M059J (cell line): ENCODE measurements at regions not wholly inside any gene's neighbourhood (a gene's known extent, or its start where the extent isn't known, plus 50 kb on each side); places are given as distances from the start of the nearest gene placed in this dataset.

Experiments used
- DNase-seq: peaks from one replicate; pipeline ENCODE4 v3.0.0-alpha.2; 2012; ENCODE audit warnings: low read depth

- DNase-seq: no peak
Observed at GRCh38 chr5:158483281-158483860, 616.3 kb downstream of the EBF1 start.

GRCh38 chr5:158482125-158482524 lies 617.6 kb downstream of the EBF1 start:
- DNase-seq: no peak

- DNase-seq: no peak
Observed at GRCh38 chr5:158478139-158478538, 619.2 kb upstream of the CLINT1 start.

GRCh38 chr5:158477214-158477613 lies 618.3 kb upstream of the CLINT1 start:
- DNase-seq: no peak

GRCh38 chr5:158473016-158473635 lies 614.2 kb upstream of the CLINT1 start:
- DNase-seq: no peak

- no peak for DNase-seq
Observed at GRCh38 chr5:158471535-158471924, 612.6 kb upstream of the CLINT1 start.

GRCh38 chr5:158470764-158471534 lies 612.0 kb upstream of the CLINT1 start:
- DNase-seq: no peak

GRCh38 chr5:158468444-158468843 lies 609.5 kb upstream of the CLINT1 start:
- DNase-seq: no peak

GRCh38 chr5:158466191-158466590 lies 607.2 kb upstream of the CLINT1 start:
- DNase-seq: no peak

GRCh38 chr5:158465086-158465972 lies 606.4 kb upstream of the CLINT1 start:
- no peak for DNase-seq

- no peak for DNase-seq
Observed at GRCh38 chr5:158464383-158464782, 605.4 kb upstream of the CLINT1 start.

- no peak for DNase-seq
Observed at GRCh38 chr5:158463938-158464337, 605.0 kb upstream of the CLINT1 start.

GRCh38 chr5:158463188-158463587 lies 604.2 kb upstream of the CLINT1 start:
- DNase-seq: no peak

GRCh38 chr5:158462349-158463114 lies 603.6 kb upstream of the CLINT1 start:
- no peak for DNase-seq

- DNase-seq: no peak
Observed at GRCh38 chr5:158461240-158461854, 602.4 kb upstream of the CLINT1 start.

- DNase-seq: no peak
Observed at GRCh38 chr5:158458086-158458485, 599.1 kb upstream of the CLINT1 start.

GRCh38 chr5:158456756-158457155 lies 597.8 kb upstream of the CLINT1 start:
- peak; percentile 88 for DNase-seq

- no peak for DNase-seq
Observed at GRCh38 chr5:158456241-158456640, 597.3 kb upstream of the CLINT1 start.

- no peak for DNase-seq
Observed at GRCh38 chr5:158451993-158452672, 593.2 kb upstream of the CLINT1 start.
